Activated naive CD4-positive, alpha-beta T cell treated with anti-CD3 and anti-CD28 coated beads, Interleukin-2, amount 50 U/mL, for 24 hours (primary cell): ENCODE measurements at regions not wholly inside any gene's neighbourhood (a gene's known extent, or its start where the extent isn't known, plus 50 kb on each side); places are given as distances from the start of the nearest gene placed in this dataset.

Experiments used
- H3K27ac Mint-ChIP-seq: one replicate; pipeline ENCODE4 v1.8.0; 2021; ENCODE audit warnings: mild to moderate bottlenecking, mixed read lengths
- H3K27me3 Mint-ChIP-seq: one replicate; pipeline ENCODE4 v1.8.0; 2021; ENCODE audit warnings: mixed read lengths
- H3K36me3 Mint-ChIP-seq: one replicate; pipeline ENCODE4 v1.8.0; 2021; ENCODE audit warnings: mixed read lengths
- H3K4me1 Mint-ChIP-seq: one replicate; pipeline ENCODE4 v1.8.0; 2021; ENCODE audit warnings: mixed read lengths
- H3K4me3 Mint-ChIP-seq: one replicate; pipeline ENCODE4 v1.8.0; 2021; ENCODE audit warnings: mild to moderate bottlenecking, mixed read lengths
- H3K9me3 Mint-ChIP-seq: one replicate; pipeline ENCODE4 v1.8.0; 2021; ENCODE audit warnings: mixed read lengths

GRCh38 chr16:13521356-13521755, 398.6 kb upstream of the ERCC4 start:
- H3K4me3 Mint-ChIP-seq: no peak overlapping the region
- H3K27ac Mint-ChIP-seq: no peak overlapping the region
- no peaks in the 10 kb centered on the region for H3K27me3 Mint-ChIP-seq
- H3K36me3 Mint-ChIP-seq: no peaks in the 10 kb centered on the region
- H3K4me1 Mint-ChIP-seq: no peaks in the 10 kb centered on the region
- H3K9me3 Mint-ChIP-seq: peaks cover 6% of the 10 kb centered on the region

- H3K4me1 Mint-ChIP-seq: no peaks in the 10 kb centered on the region
- H3K9me3 Mint-ChIP-seq: peaks cover 5% of the 10 kb centered on the region
- H3K27ac Mint-ChIP-seq: no peak overlapping the region
- H3K4me3 Mint-ChIP-seq: no peak overlapping the region
- no peaks in the 10 kb centered on the region for H3K27me3 Mint-ChIP-seq
- H3K36me3 Mint-ChIP-seq: no peaks in the 10 kb centered on the region
Observed at GRCh38 chr16:13527332-13527731, 392.6 kb upstream of the ERCC4 start.

GRCh38 chr16:13528691-13529090, 391.3 kb upstream of the ERCC4 start:
- H3K27ac Mint-ChIP-seq: no peak overlapping the region

GRCh38 chr16:13529193-13529982, 390.6 kb upstream of the ERCC4 start:
- no peaks in the 10 kb centered on the region for H3K36me3 Mint-ChIP-seq
- no peaks in the 10 kb centered on the region for H3K4me1 Mint-ChIP-seq
- no peaks in the 10 kb centered on the region for H3K9me3 Mint-ChIP-seq
- no peaks in the 10 kb centered on the region for H3K27me3 Mint-ChIP-seq
- no peak overlapping the region for H3K4me3 Mint-ChIP-seq
- H3K27ac Mint-ChIP-seq: no peak overlapping the region

More at GRCh38 chr16:13528691-13529090, 391.3 kb upstream of the ERCC4 start:
- no peaks in the 10 kb centered on the region for H3K4me1 Mint-ChIP-seq
- no peaks in the 10 kb centered on the region for H3K9me3 Mint-ChIP-seq
- no peak overlapping the region for H3K4me3 Mint-ChIP-seq
- no peaks in the 10 kb centered on the region for H3K27me3 Mint-ChIP-seq
- H3K36me3 Mint-ChIP-seq: no peaks in the 10 kb centered on the region

- Mint-ChIP-seq H3K36me3 (no peaks in the 10 kb centered on the region), H3K27me3 (peaks cover 5% of the 10 kb centered on the region), H3K9me3 (no peaks in the 10 kb centered on the region), H3K27ac (no peak overlapping the region), H3K4me1 (no peaks in the 10 kb centered on the region), H3K4me3 (no peak overlapping the region)
Observed at GRCh38 chr16:13540771-13541170, 379.2 kb upstream of the ERCC4 start.

- Mint-ChIP-seq H3K9me3 (no peaks in the 10 kb centered on the region), H3K36me3 (no peaks in the 10 kb centered on the region), H3K4me3 (no peak overlapping the region), H3K4me1 (no peaks in the 10 kb centered on the region), H3K27ac (no peak overlapping the region), H3K27me3 (peaks cover 8% of the 10 kb centered on the region)
Observed at GRCh38 chr16:13542284-13542683, 377.7 kb upstream of the ERCC4 start.

GRCh38 chr16:13543850-13544249, 376.1 kb upstream of the ERCC4 start:
- H3K27ac Mint-ChIP-seq: no peak overlapping the region
- no peaks in the 10 kb centered on the region for H3K4me1 Mint-ChIP-seq
- H3K36me3 Mint-ChIP-seq: no peaks in the 10 kb centered on the region
- H3K4me3 Mint-ChIP-seq: no peak overlapping the region
- peaks cover 8% of the 10 kb centered on the region for H3K27me3 Mint-ChIP-seq
- no peaks in the 10 kb centered on the region for H3K9me3 Mint-ChIP-seq

GRCh38 chr16:13545271-13545670, 374.7 kb upstream of the ERCC4 start:
- Mint-ChIP-seq H3K27ac (no peak overlapping the region), H3K9me3 (no peaks in the 10 kb centered on the region), H3K27me3 (peaks cover 8% of the 10 kb centered on the region), H3K36me3 (no peaks in the 10 kb centered on the region), H3K4me3 (no peak overlapping the region), H3K4me1 (no peaks in the 10 kb centered on the region)

- H3K27ac Mint-ChIP-seq: no peak overlapping the region
- no peaks in the 10 kb centered on the region for H3K36me3 Mint-ChIP-seq
- H3K4me3 Mint-ChIP-seq: no peak overlapping the region
- no peaks in the 10 kb centered on the region for H3K9me3 Mint-ChIP-seq
- no peaks in the 10 kb centered on the region for H3K4me1 Mint-ChIP-seq
- H3K27me3 Mint-ChIP-seq: peaks cover 5% of the 10 kb centered on the region
Observed at GRCh38 chr16:13550254-13550653, 369.7 kb upstream of the ERCC4 start.

- no peak overlapping the region for H3K4me3 Mint-ChIP-seq
- no peaks in the 10 kb centered on the region for H3K27me3 Mint-ChIP-seq
- H3K36me3 Mint-ChIP-seq: no peaks in the 10 kb centered on the region
- H3K27ac Mint-ChIP-seq: no peak overlapping the region
- no peaks in the 10 kb centered on the region for H3K4me1 Mint-ChIP-seq
- peaks cover 5% of the 10 kb centered on the region for H3K9me3 Mint-ChIP-seq
Observed at GRCh38 chr16:13552062-13552959, 367.6 kb upstream of the ERCC4 start.

GRCh38 chr16:13552960-13553257, 367.0 kb upstream of the ERCC4 start:
- no peaks in the 10 kb centered on the region for H3K36me3 Mint-ChIP-seq
- H3K4me1 Mint-ChIP-seq: no peaks in the 10 kb centered on the region
- no peak overlapping the region for H3K27ac Mint-ChIP-seq
- no peaks in the 10 kb centered on the region for H3K27me3 Mint-ChIP-seq
- peaks cover 5% of the 10 kb centered on the region for H3K9me3 Mint-ChIP-seq
- no peak overlapping the region for H3K4me3 Mint-ChIP-seq

- H3K27ac Mint-ChIP-seq: no peak overlapping the region
- no peaks in the 10 kb centered on the region for H3K4me1 Mint-ChIP-seq
- H3K9me3 Mint-ChIP-seq: peaks cover 5% of the 10 kb centered on the region
Observed at GRCh38 chr16:13553453-13553985, 366.4 kb upstream of the ERCC4 start.

GRCh38 chr16:13554005-13554404, 365.9 kb upstream of the ERCC4 start:
- Mint-ChIP-seq H3K9me3 (peaks cover 5% of the 10 kb centered on the region), H3K27me3 (no peaks in the 10 kb centered on the region), H3K36me3 (no peaks in the 10 kb centered on the region), H3K4me3 (no peak overlapping the region), H3K27ac (no peak overlapping the region), H3K4me1 (no peaks in the 10 kb centered on the region)

More at GRCh38 chr16:13553453-13553985, 366.4 kb upstream of the ERCC4 start:
- H3K27me3 Mint-ChIP-seq: no peaks in the 10 kb centered on the region
- H3K4me3 Mint-ChIP-seq: no peak overlapping the region
- H3K36me3 Mint-ChIP-seq: no peaks in the 10 kb centered on the region

GRCh38 chr16:13554643-13555042, 365.3 kb upstream of the ERCC4 start:
- Mint-ChIP-seq H3K36me3 (no peaks in the 10 kb centered on the region), H3K4me1 (no peaks in the 10 kb centered on the region), H3K27me3 (no peaks in the 10 kb centered on the region), H3K4me3 (no peak overlapping the region), H3K9me3 (peaks cover 5% of the 10 kb centered on the region), H3K27ac (no peak overlapping the region)

GRCh38 chr16:13557418-13557817, 362.5 kb upstream of the ERCC4 start:
- Mint-ChIP-seq H3K27ac (no peak overlapping the region), H3K4me1 (no peaks in the 10 kb centered on the region), H3K9me3 (peaks cover 11% of the 10 kb centered on the region), H3K4me3 (no peak overlapping the region), H3K36me3 (no peaks in the 10 kb centered on the region), H3K27me3 (peaks cover 4% of the 10 kb centered on the region)

- no peaks in the 10 kb centered on the region for H3K36me3 Mint-ChIP-seq
- peaks cover 13% of the 10 kb centered on the region for H3K9me3 Mint-ChIP-seq
- no peaks in the 10 kb centered on the region for H3K4me1 Mint-ChIP-seq
Observed at GRCh38 chr16:13558752-13559151, 361.2 kb upstream of the ERCC4 start.

More at GRCh38 chr16:13558752-13559151, 361.2 kb upstream of the ERCC4 start:
- H3K27ac Mint-ChIP-seq: no peak overlapping the region
- H3K27me3 Mint-ChIP-seq: peaks cover 4% of the 10 kb centered on the region
- H3K4me3 Mint-ChIP-seq: no peak overlapping the region
